ENCODE measurements at regions not wholly inside any gene's neighbourhood (a gene's known extent, or its start where the extent isn't known, plus 50 kb on each side); places are given as distances from the start of the nearest gene placed in this dataset.

GRCh38 chr1:58155418-58156123, 391.0 kb downstream of the OMA1 start:
- ChIA-PET POLR2A (no interaction called here), RAD21 (ENCODE audit: low non-redundant PET in 1 of 2, low total read pairs in 2 of 2, uncharacterized antibody in 2 of 2, unreplicated experiment in 2 of 2) (no interaction called here), CTCF (interaction anchor here (0.6 kb wide), 1 partner anchor 9 kb away, joined by 3 read pairs; no protein-coding TSS in a partner anchor)
- DNase-seq (ENCODE audit: low read depth, low spot score) (peak; percentile 13), ATAC-seq (peak; percentile 74)
- Histone ChIP-seq H3K9me2 (ENCODE audit: insufficient read depth) (no peaks in the 10 kb centered on the region), H3K4me2 (ENCODE audit: low read length) (no peak overlapping the region), H2AFZ (ENCODE audit: low read depth, low read length, poor library complexity, severe bottlenecking) (no peak overlapping the region), H3K4me1 (ENCODE audit: control insufficient read depth in 1 of 2, insufficient read depth in 2 of 2, low read length in 2 of 2) (no peaks in the 10 kb centered on the region), H3K9me3 (ENCODE audit: control insufficient read depth in 1 of 2, insufficient read depth in 1 of 2, low read depth in 1 of 2, low read length in 2 of 2) (no peaks in the 10 kb centered on the region), H3K36me3 (ENCODE audit: control insufficient read depth in 1 of 2, insufficient read depth in 2 of 2, low read length in 2 of 2) (no peaks in the 10 kb centered on the region), H3K27ac (ENCODE audit: low read depth, low read length) (no peak overlapping the region), H3K27me3 (ENCODE audit: insufficient read depth, low read length) (peaks cover 26% of the 10 kb centered on the region), H4K20me1 (ENCODE audit: insufficient read depth) (no peaks in the 10 kb centered on the region), H3K9ac (ENCODE audit: low read length) (no peak overlapping the region), H3K4me3 (replicated peaks in 1 of 2; ENCODE audit: low read depth in 1 of 2, low read length in 2 of 2) (no peak overlapping the region), H3K79me2 (ENCODE audit: insufficient read depth, low read length) (no peaks in the 10 kb centered on the region)
- intact Hi-C loops (cut with micrococcal nuclease) = no loop called here
- BruUV-seq (replicated peaks) = no TSS peak
- TF ChIP-seq SP1 (IDR thresholded peaks at IDR 0.05; ENCODE audit: low read depth) (no peak), YY1 (IDR thresholded peaks at IDR 0.05; ENCODE audit: extremely low read depth, insufficient replicate concordance, low read depth, low read length) (no peak), CTCF (IDR thresholded peaks at IDR 0.05 in 2 of 3, conservative IDR thresholded peaks at IDR 0.05 in 1 of 3; ENCODE audit: borderline replicate concordance in 1 of 3, insufficient read depth in 1 of 3, low read depth in 2 of 3, low read length in 2 of 3) (peak; percentile 20 to 81 (median 74); a peak in 4 of 6 replicates), TCF7L2 (IDR thresholded peaks at IDR 0.05; ENCODE audit: borderline replicate concordance, extremely low read depth, insufficient read depth, insufficient read length) (no peak), RAD21 (IDR thresholded peaks at IDR 0.05; ENCODE audit: low read depth) (peak; percentile 31; the same call in 1 of the 2 replicates), ZFX (IDR thresholded peaks at IDR 0.05) (no peak)
- TF ChIP-seq, protein P1, sequence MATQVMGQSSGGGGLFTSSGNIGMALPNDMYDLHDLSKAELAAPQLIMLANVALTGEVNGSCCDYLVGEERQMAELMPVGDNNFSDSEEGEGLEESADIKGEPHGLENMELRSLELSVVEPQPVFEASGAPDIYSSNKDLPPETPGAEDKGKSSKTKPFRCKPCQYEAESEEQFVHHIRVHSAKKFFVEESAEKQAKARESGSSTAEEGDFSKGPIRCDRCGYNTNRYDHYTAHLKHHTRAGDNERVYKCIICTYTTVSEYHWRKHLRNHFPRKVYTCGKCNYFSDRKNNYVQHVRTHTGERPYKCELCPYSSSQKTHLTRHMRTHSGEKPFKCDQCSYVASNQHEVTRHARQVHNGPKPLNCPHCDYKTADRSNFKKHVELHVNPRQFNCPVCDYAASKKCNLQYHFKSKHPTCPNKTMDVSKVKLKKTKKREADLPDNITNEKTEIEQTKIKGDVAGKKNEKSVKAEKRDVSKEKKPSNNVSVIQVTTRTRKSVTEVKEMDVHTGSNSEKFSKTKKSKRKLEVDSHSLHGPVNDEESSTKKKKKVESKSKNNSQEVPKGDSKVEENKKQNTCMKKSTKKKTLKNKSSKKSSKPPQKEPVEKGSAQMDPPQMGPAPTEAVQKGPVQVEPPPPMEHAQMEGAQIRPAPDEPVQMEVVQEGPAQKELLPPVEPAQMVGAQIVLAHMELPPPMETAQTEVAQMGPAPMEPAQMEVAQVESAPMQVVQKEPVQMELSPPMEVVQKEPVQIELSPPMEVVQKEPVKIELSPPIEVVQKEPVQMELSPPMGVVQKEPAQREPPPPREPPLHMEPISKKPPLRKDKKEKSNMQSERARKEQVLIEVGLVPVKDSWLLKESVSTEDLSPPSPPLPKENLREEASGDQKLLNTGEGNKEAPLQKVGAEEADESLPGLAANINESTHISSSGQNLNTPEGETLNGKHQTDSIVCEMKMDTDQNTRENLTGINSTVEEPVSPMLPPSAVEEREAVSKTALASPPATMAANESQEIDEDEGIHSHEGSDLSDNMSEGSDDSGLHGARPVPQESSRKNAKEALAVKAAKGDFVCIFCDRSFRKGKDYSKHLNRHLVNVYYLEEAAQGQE (IDR thresholded peaks at IDR 0.05; ENCODE audit: low read depth) = no peak
- TF ChIP-seq, protein P2, sequence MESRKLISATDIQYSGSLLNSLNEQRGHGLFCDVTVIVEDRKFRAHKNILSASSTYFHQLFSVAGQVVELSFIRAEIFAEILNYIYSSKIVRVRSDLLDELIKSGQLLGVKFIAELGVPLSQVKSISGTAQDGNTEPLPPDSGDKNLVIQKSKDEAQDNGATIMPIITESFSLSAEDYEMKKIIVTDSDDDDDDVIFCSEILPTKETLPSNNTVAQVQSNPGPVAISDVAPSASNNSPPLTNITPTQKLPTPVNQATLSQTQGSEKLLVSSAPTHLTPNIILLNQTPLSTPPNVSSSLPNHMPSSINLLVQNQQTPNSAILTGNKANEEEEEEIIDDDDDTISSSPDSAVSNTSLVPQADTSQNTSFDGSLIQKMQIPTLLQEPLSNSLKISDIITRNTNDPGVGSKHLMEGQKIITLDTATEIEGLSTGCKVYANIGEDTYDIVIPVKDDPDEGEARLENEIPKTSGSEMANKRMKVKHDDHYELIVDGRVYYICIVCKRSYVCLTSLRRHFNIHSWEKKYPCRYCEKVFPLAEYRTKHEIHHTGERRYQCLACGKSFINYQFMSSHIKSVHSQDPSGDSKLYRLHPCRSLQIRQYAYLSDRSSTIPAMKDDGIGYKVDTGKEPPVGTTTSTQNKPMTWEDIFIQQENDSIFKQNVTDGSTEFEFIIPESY (IDR thresholded peaks at IDR 0.05; ENCODE audit: extremely low read depth, insufficient replicate concordance, low read length) = no peak
